ENCODE measurements at regions not wholly inside any gene's neighbourhood (a gene's known extent, or its start where the extent isn't known, plus 50 kb on each side); places are given as distances from the start of the nearest gene placed in this dataset.
"Not testable (repeated sequence)": the region's sequence is repeated elsewhere in the genome, so short reads cannot be mapped to it uniquely, and the experiment has no call there.

DNA sequence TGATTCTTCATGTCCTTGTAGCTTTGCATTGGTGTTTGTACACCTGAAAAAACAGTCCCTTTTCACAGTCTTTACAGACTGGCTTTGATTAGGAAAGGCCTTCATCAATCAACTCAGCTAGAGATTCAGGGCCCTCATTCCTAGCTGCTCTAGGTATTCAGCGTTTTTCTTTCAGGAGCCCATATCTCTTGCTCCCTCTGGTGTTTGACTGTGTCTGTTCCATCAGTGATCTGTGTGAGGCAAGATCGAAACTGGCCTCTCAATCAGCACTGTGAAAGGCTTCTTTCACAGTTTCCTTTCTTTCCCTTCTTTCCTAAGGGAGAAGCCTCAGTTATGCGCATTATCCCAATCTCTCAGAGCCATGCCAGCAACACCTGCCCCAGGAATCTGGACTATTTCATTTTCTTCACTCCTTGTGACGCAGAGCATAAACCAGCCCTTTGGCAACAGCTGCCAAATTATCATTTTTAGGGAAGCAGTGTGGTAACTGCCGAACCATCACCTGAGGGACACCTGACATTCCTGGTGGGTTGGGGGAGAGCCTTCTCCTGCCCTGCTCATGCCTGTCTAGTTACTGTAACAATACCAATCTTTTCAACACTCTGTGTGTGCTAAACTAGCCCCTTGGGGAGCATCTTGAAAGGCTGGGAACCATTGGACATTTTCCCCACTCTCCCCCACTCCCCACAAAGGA is 75.7 kb upstream of the CCDC71L start:
- H3K4me3 ChIP-seq (ENCODE audit: low read depth, low read length) = no peak overlapping the region
- TF ChIP-seq, protein P1, sequence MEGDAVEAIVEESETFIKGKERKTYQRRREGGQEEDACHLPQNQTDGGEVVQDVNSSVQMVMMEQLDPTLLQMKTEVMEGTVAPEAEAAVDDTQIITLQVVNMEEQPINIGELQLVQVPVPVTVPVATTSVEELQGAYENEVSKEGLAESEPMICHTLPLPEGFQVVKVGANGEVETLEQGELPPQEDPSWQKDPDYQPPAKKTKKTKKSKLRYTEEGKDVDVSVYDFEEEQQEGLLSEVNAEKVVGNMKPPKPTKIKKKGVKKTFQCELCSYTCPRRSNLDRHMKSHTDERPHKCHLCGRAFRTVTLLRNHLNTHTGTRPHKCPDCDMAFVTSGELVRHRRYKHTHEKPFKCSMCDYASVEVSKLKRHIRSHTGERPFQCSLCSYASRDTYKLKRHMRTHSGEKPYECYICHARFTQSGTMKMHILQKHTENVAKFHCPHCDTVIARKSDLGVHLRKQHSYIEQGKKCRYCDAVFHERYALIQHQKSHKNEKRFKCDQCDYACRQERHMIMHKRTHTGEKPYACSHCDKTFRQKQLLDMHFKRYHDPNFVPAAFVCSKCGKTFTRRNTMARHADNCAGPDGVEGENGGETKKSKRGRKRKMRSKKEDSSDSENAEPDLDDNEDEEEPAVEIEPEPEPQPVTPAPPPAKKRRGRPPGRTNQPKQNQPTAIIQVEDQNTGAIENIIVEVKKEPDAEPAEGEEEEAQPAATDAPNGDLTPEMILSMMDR (IDR thresholded peaks at IDR 0.05; ENCODE audit: insufficient read depth, low read depth, low read length) = peak; percentile 82
- DNase-seq (ENCODE audit: low read depth) = peak; percentile 82

DNA sequence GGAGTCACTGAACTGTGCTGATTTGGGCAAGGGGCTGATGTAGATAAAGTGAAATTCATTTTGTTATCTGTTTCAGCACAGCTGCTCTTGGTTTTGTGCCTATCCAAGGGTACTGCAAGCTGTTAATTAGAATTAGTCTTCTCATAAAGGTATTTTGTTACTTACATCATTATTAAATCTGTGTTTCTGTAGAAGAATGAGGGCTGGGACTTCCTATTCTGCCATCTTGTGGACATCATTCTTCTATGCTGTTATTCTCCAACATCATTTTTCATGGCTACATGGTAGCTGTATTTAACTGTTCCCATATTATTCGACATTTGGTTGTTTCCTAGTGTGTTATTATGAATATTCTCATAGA is 76.2 kb upstream of the CCDC71L start:
- TF ChIP-seq, protein P1 (IDR thresholded peaks at IDR 0.05; ENCODE audit: insufficient read depth, low read depth, low read length) = peak; percentile 52
- H3K4me3 ChIP-seq (ENCODE audit: low read depth, low read length) = no peak overlapping the region
- peak; percentile 62 for DNase-seq (ENCODE audit: low read depth)

DNA sequence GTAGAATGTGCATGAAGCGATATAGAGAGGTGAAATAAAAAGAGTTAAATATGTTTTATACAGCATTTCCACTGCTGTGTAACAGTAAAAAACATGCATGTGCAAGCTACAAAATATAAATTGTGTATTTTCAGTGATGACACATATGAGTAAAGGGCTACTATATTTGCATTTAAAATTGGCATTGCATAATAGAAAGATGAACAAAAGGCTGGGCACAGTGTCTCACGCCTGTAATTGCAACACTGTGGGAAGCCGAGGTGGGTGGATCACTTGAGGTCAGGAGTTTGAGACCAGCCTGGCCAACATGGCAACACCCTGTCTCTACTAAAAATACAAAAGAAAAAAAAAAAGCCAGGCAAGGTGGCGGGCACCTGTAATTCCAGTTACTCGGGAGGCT is 79.8 kb upstream of the CCDC71L start:
- no peak overlapping the region for H3K4me3 ChIP-seq (ENCODE audit: low read depth, low read length)
- TF ChIP-seq, protein P1 (IDR thresholded peaks at IDR 0.05; ENCODE audit: insufficient read depth, low read depth, low read length) = no peak
- no peak for DNase-seq (ENCODE audit: low read depth)

DNA sequence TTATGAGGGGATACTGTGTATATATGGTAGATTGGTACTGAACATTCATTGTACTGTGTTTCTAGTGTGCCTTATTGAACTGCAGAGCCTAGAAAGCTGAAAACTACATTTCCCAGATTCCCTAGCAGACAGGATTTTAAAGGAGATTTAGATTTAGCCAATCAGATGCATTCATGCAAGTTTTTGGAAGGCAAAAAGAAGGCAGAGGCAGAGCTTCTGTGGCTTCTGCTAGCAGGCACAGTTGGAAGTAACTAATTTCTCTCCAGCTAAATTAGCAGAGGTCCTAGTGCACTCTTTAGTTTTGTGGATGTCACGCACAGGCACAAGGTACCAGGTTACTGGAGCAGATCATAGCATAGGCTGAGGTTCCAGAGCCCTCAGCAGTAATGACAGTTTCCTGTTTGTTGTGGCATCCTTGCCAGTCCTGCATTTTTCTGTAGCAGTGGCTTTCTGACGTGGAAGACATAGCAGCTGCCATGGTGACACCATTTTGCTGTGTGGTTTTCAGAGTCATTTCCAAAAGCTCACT is 83.7 kb upstream of the CCDC71L start:
- TF ChIP-seq, protein P1 (IDR thresholded peaks at IDR 0.05; ENCODE audit: insufficient read depth, low read depth, low read length) = no peak
- no peak overlapping the region for H3K4me3 ChIP-seq (ENCODE audit: low read depth, low read length)
- no peak for DNase-seq (ENCODE audit: low read depth)

DNA sequence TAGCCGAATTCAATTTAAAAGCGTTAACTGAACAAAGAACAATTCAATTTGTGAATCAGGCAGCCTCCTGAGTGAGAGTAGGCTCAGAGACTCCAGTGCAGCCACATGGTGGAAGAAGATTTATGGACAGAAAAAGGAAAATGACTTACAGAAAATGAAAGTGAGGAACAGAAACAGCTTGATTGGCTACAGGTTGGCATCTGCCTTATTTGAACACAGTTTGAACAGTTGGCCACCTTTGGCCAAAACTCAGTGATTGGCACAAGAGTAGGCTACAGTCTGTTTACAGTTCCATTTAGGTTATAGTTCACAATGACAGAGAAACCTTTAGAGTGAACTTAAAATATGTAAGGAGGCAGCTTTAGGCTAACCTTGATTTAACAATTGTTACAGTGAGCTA is 86.3 kb upstream of the CCDC71L start:
- not testable (repeated sequence) for DNase-seq (ENCODE audit: low read depth)

DNA sequence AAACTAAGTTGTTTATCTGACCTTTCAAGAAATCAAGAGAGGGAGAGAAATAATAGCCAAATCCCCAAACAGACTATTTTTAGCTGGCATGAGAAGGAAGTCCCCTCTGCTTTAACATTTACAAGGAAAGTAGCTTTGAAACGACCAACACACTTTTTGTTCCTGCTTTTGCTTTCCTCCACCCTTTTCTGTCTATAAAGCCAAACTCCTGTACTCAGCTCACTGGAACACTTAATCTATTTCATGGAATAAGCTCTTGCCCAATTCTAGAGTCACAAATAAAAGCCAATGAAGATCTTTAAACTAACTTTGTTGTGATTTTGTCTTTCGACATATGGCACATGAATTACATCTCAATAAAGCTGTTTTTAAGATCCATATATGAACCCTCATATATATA is 86.8 kb upstream of the CCDC71L start:
- no peak overlapping the region for H3K4me3 ChIP-seq (ENCODE audit: low read depth, low read length)
- TF ChIP-seq, protein P1 (IDR thresholded peaks at IDR 0.05; ENCODE audit: insufficient read depth, low read depth, low read length) = no peak
- DNase-seq (ENCODE audit: low read depth) = peak; percentile 25

More for the DNA sequence above, 86.3 kb upstream of the CCDC71L start:
- not testable (repeated sequence) for H3K4me3 ChIP-seq (ENCODE audit: low read depth, low read length)

DNA sequence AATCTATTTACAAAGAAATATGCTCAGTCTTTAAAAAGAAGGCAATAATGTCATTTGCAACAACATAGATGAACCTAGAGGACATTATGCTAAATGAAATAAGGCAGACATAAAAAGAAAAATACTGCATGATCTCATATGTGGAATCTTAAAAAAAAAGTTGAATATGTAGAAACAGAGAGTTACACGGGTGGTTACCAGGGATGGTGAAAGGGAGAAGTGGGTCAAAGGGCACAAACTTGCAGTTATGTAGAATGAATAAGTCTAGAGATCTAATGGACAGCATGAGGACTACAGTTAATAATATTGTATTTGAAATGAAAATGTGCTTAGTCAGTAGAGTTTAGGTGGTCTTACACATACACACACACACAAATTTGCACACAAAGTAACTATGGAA is 88.2 kb upstream of the CCDC71L start:
- TF ChIP-seq, protein P1 (IDR thresholded peaks at IDR 0.05; ENCODE audit: insufficient read depth, low read depth, low read length) = no peak
- H3K4me3 ChIP-seq (ENCODE audit: low read depth, low read length) = no peak overlapping the region
- no peak for DNase-seq (ENCODE audit: low read depth)

Data from fibroblast of villous mesenchyme (primary cell).